ENCODE measurements at regions not wholly inside any gene's neighbourhood (a gene's known extent, or its start where the extent isn't known, plus 50 kb on each side); places are given as distances from the start of the nearest gene placed in this dataset.

DNA sequence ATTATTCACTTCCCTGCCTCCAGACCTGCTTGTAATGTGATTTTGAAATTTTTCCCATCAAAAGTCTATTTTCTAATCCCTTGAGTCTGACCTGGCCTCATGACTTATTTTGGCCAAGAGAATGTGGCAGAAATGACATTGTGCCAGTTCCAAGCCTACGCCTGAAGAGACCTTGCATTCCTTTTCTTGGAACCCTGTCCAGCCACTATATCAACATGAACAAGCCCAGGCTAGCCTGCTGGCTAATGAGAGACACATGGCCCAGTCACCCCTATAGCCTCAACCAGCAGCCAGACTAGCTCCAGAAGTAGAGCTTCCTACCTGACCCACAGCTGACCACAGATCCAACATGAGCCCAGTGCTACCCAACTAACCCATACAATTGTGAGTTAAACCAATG lies 121.1 kb upstream of the ACP3 start:
- TF ChIP-seq POLR2A (IDR thresholded peaks at IDR 0.05) (no peak), POLR2AphosphoS5 (IDR thresholded peaks at IDR 0.05; ENCODE audit: insufficient read depth in 1 of 2, low read depth in 1 of 2) (no peak)
- TF ChIP-seq, protein P1, sequence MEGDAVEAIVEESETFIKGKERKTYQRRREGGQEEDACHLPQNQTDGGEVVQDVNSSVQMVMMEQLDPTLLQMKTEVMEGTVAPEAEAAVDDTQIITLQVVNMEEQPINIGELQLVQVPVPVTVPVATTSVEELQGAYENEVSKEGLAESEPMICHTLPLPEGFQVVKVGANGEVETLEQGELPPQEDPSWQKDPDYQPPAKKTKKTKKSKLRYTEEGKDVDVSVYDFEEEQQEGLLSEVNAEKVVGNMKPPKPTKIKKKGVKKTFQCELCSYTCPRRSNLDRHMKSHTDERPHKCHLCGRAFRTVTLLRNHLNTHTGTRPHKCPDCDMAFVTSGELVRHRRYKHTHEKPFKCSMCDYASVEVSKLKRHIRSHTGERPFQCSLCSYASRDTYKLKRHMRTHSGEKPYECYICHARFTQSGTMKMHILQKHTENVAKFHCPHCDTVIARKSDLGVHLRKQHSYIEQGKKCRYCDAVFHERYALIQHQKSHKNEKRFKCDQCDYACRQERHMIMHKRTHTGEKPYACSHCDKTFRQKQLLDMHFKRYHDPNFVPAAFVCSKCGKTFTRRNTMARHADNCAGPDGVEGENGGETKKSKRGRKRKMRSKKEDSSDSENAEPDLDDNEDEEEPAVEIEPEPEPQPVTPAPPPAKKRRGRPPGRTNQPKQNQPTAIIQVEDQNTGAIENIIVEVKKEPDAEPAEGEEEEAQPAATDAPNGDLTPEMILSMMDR (IDR thresholded peaks at IDR 0.05): no peak
- Histone ChIP-seq H3K36me3 (no peaks in the 10 kb centered on the region), H3K27ac (no peak overlapping the region), H3K27me3 (no peaks in the 10 kb centered on the region), H3K4me1 (no peaks in the 10 kb centered on the region), H3K4me3 (no peak overlapping the region), H3K9me3 (no peaks in the 10 kb centered on the region)
- no peak for DNase-seq (ENCODE audit: extremely low spot score in 2 of 2)
- intact Hi-C loops (cut with DNase I): no loop called here

- intact Hi-C loops (cut with DNase I): no loop called here
- Histone ChIP-seq H3K4me1 (no peaks in the 10 kb centered on the region), H3K9me3 (no peaks in the 10 kb centered on the region), H3K27ac (no peak overlapping the region), H3K4me3 (no peak overlapping the region), H3K36me3 (no peaks in the 10 kb centered on the region), H3K27me3 (no peaks in the 10 kb centered on the region)
- TF ChIP-seq POLR2A (IDR thresholded peaks at IDR 0.05) (no peak), POLR2AphosphoS5 (IDR thresholded peaks at IDR 0.05; ENCODE audit: insufficient read depth in 1 of 2, low read depth in 1 of 2) (no peak)
- TF ChIP-seq, protein P1 (IDR thresholded peaks at IDR 0.05): no peak
- no peak for DNase-seq (ENCODE audit: extremely low spot score in 2 of 2)
Observed at GRCh38 chr3:132198516-132198915, 118.7 kb upstream of the ACP3 start.

GRCh38 chr3:132199451-132199850 lies 117.8 kb upstream of the ACP3 start:
- H3K27me3 ChIP-seq: no peaks in the 10 kb centered on the region
- no peak overlapping the region for H3K27ac ChIP-seq
- TF ChIP-seq POLR2AphosphoS5 (IDR thresholded peaks at IDR 0.05; ENCODE audit: insufficient read depth in 1 of 2, low read depth in 1 of 2) (no peak), POLR2A (IDR thresholded peaks at IDR 0.05) (no peak)
- TF ChIP-seq, protein P1 (IDR thresholded peaks at IDR 0.05): no peak
- H3K36me3 ChIP-seq: no peaks in the 10 kb centered on the region
- intact Hi-C loops (cut with DNase I): no loop called here
- no peaks in the 10 kb centered on the region for H3K4me1 ChIP-seq
- no peaks in the 10 kb centered on the region for H3K9me3 ChIP-seq
- H3K4me3 ChIP-seq: no peak overlapping the region
- no peak for DNase-seq (ENCODE audit: extremely low spot score in 2 of 2)

DNA sequence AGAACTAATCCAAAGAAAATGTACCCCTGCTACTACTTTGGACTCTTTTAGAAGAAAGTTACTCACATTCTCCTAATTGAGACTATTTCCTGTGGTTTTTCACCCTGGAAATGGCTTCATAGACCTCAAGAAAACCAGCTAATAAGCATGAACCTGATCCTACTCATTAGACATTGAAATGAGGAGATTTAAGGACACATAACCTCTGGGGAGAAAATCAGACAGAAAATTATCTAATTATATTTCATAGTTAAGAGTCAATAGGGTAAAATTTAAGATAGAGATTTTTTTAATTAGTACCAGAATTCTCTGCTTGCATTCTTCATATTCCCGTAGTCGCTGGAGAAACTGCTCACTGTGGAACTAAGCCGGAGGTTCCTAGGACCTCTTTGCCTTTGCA lies 114.6 kb upstream of the ACP3 start:
- Histone ChIP-seq H3K27ac (no peak overlapping the region), H3K4me3 (no peak overlapping the region), H3K9me3 (no peaks in the 10 kb centered on the region), H3K27me3 (no peaks in the 10 kb centered on the region), H3K4me1 (no peaks in the 10 kb centered on the region), H3K36me3 (no peaks in the 10 kb centered on the region)
- TF ChIP-seq, protein P1 (IDR thresholded peaks at IDR 0.05): no peak
- TF ChIP-seq POLR2AphosphoS5 (IDR thresholded peaks at IDR 0.05; ENCODE audit: insufficient read depth in 1 of 2, low read depth in 1 of 2) (no peak), POLR2A (IDR thresholded peaks at IDR 0.05) (no peak)
- intact Hi-C loops (cut with DNase I): no loop called here
- DNase-seq (ENCODE audit: extremely low spot score in 2 of 2): no peak

- H3K4me3 ChIP-seq: no peak overlapping the region
- intact Hi-C loops (cut with DNase I): no loop called here
- TF ChIP-seq POLR2A (IDR thresholded peaks at IDR 0.05) (no peak), POLR2AphosphoS5 (IDR thresholded peaks at IDR 0.05; ENCODE audit: insufficient read depth in 1 of 2, low read depth in 1 of 2) (no peak)
- TF ChIP-seq, protein P1 (IDR thresholded peaks at IDR 0.05): no peak
- no peaks in the 10 kb centered on the region for H3K4me1 ChIP-seq
- DNase-seq (ENCODE audit: extremely low spot score in 2 of 2): no peak
- no peaks in the 10 kb centered on the region for H3K36me3 ChIP-seq
- H3K27ac ChIP-seq: no peak overlapping the region
- H3K9me3 ChIP-seq: no peaks in the 10 kb centered on the region
- H3K27me3 ChIP-seq: no peaks in the 10 kb centered on the region
Observed at GRCh38 chr3:132203889-132204596, 113.2 kb upstream of the ACP3 start.
